MCF 10A (cell line): ENCODE measurements at regions not wholly inside any gene's neighbourhood (a gene's known extent, or its start where the extent isn't known, plus 50 kb on each side); places are given as distances from the start of the nearest gene placed in this dataset.

Experiments used
- BruUV-seq: library from RNA; stranded (reverse); fragments of 400-500 nt; replicated peaks from 2 replicates; lab custom pipeline; 2021; lab: Mats Ljungman, UMichigan
- CTCF ChIA-PET: fragments of 300-600 bp; sonication (Branson Sonifier 250); formaldehyde crosslinking; extraction: SDS; loops from one replicate; lab custom pipeline; 2021; ENCODE audit warnings: antibody characterized with exemption, inconsistent platforms; lab: Yijun Ruan, JAX
- POLR2A ChIA-PET: fragments of 300-600, 350-650 bp; sonication (Branson Sonifier 250); formaldehyde crosslinking; extraction: SDS; loops from one replicate; lab custom pipeline; 2020; ENCODE audit warnings: antibody characterized with exemption, inconsistent platforms; lab: Yijun Ruan, JAX
- DNase-seq: peaks from one replicate; pipeline ENCODE4 v3.0.0-alpha.2; 2018; ENCODE audit not compliant: unreplicated experiment
- H3K27ac Mint-ChIP-seq: one replicate; pipeline ENCODE4 v1.8.0; 2022; ENCODE audit warnings: mild to moderate bottlenecking, low read depth, mixed read lengths; ENCODE audit not compliant: unreplicated experiment
- H3K27me3 Mint-ChIP-seq: one replicate; pipeline ENCODE4 v1.8.0; 2022; ENCODE audit warnings: mixed read lengths; ENCODE audit not compliant: insufficient read depth, unreplicated experiment
- H3K36me3 Mint-ChIP-seq: one replicate; pipeline ENCODE4 v1.8.0; 2022; ENCODE audit warnings: mild to moderate bottlenecking, moderate library complexity, mixed read lengths; ENCODE audit not compliant: insufficient read depth, unreplicated experiment
- H3K4me1 Mint-ChIP-seq: one replicate; pipeline ENCODE4 v1.8.0; 2022; ENCODE audit warnings: mixed read lengths; ENCODE audit not compliant: insufficient read depth, unreplicated experiment
- H3K4me3 Mint-ChIP-seq: one replicate; pipeline ENCODE4 v1.8.0; 2022; ENCODE audit warnings: mild to moderate bottlenecking, moderate library complexity, mixed read lengths; ENCODE audit not compliant: unreplicated experiment
- H3K9me3 Mint-ChIP-seq: one replicate; pipeline ENCODE4 v1.8.0; 2022; ENCODE audit warnings: mixed read lengths; ENCODE audit not compliant: unreplicated experiment
- CTCF ChIP-seq: fragments of 200-600 bp; IDR thresholded peaks from one replicate; pipeline ENCODE4 v1.8.0; 2022; ENCODE audit warnings: antibody characterized with exemption, mild to moderate bottlenecking; ENCODE audit not compliant: unreplicated experiment
- intact Hi-C: fragments of 100-400 bp; cut with micrococcal nuclease; formaldehyde crosslinking; loops from 2 replicates; pipeline ENCODE4 v1.14.1; 2022

- Mint-ChIP-seq H3K4me3 (no peak overlapping the region), H3K36me3 (no peaks in the 10 kb centered on the region), H3K27me3 (peaks cover 11% of the 10 kb centered on the region), H3K27ac (no peak overlapping the region), H3K9me3 (no peaks in the 10 kb centered on the region), H3K4me1 (peaks cover 13% of the 10 kb centered on the region)
- intact Hi-C loops = no loop called here
- BruUV-seq = no TSS peak
- no peak for DNase-seq
- TF ChIP-seq CTCF = no peak
- ChIA-PET CTCF (interaction anchor here (0.8 kb wide), 1 partner anchor 11 kb away, joined by 3 read pairs; no protein-coding TSS in a partner anchor), POLR2A (no interaction called here)
These were observed 63.4 kb upstream of the MAGEB2 start for GRCh38 chrX:30151964-30152363.

- intact Hi-C loops = no loop called here
- Mint-ChIP-seq H3K27me3 (peaks cover 11% of the 10 kb centered on the region), H3K9me3 (no peaks in the 10 kb centered on the region), H3K4me1 (peaks cover 13% of the 10 kb centered on the region), H3K4me3 (no peak overlapping the region), H3K36me3 (no peaks in the 10 kb centered on the region), H3K27ac (no peak overlapping the region)
- DNase-seq = no peak
- no TSS peak for BruUV-seq
- no peak for TF ChIP-seq CTCF
- ChIA-PET CTCF (no interaction called here), POLR2A (no interaction called here)
These were observed 62.0 kb upstream of the MAGEB2 start for GRCh38 chrX:30153175-30153880.

GRCh38 chrX:30153881-30154260 lies 61.5 kb upstream of the MAGEB2 start:
- Mint-ChIP-seq H3K9me3 (no peaks in the 10 kb centered on the region), H3K27ac (no peak overlapping the region), H3K27me3 (peaks cover 11% of the 10 kb centered on the region), H3K36me3 (no peaks in the 10 kb centered on the region), H3K4me1 (peaks cover 13% of the 10 kb centered on the region), H3K4me3 (no peak overlapping the region)
- POLR2A ChIA-PET = no interaction called here
- no peak for DNase-seq
- intact Hi-C loops = no loop called here
- CTCF ChIA-PET = no interaction called here
- TF ChIP-seq CTCF = no peak
- BruUV-seq = no TSS peak

GRCh38 chrX:30156009-30156408 lies 59.4 kb upstream of the MAGEB2 start:
- Mint-ChIP-seq H3K27me3 (peaks cover 11% of the 10 kb centered on the region), H3K9me3 (no peaks in the 10 kb centered on the region), H3K36me3 (no peaks in the 10 kb centered on the region), H3K27ac (no peak overlapping the region), H3K4me3 (no peak overlapping the region), H3K4me1 (peaks cover 13% of the 10 kb centered on the region)
- no peak for DNase-seq
- no TSS peak for BruUV-seq
- POLR2A ChIA-PET = no interaction called here
- TF ChIP-seq CTCF = no peak
- CTCF ChIA-PET = interaction anchor here (0.6 to 1.1 kb wide), 3 partner anchors 9 to 40 kb away, joined by 3 to 5 read pairs (median 3); no protein-coding TSS in a partner anchor
- intact Hi-C loops = no loop called here
